Fibroblast of gingiva (primary cell): ENCODE measurements at regions not wholly inside any gene's neighbourhood (a gene's known extent, or its start where the extent isn't known, plus 50 kb on each side); places are given as distances from the start of the nearest gene placed in this dataset.

Experiments used
- DNase-seq: peaks from one replicate; pipeline ENCODE4 v3.0.0-alpha.2; 2011; ENCODE audit warnings: low read depth

GRCh38 chr5:74288448-74289108 lies 351.9 kb downstream of the ENC1 start:
- peak; percentile 80 for DNase-seq

GRCh38 chr5:74288038-74288437 lies 352.5 kb downstream of the ENC1 start:
- DNase-seq, result no peak

- no peak for DNase-seq
Observed at GRCh38 chr5:74286734-74287695, 353.5 kb downstream of the ENC1 start.

- no peak for DNase-seq
Observed at GRCh38 chr5:74285675-74286280, 354.8 kb downstream of the ENC1 start.

- no peak for DNase-seq
Observed at GRCh38 chr5:74282490-74282889, 358.0 kb downstream of the ENC1 start.

- no peak for DNase-seq
Observed at GRCh38 chr5:74281166-74281565, 359.4 kb downstream of the ENC1 start.

- no peak for DNase-seq
Observed at GRCh38 chr5:74280306-74280705, 360.2 kb downstream of the ENC1 start.

GRCh38 chr5:74279244-74279643 lies 361.3 kb downstream of the ENC1 start:
- DNase-seq, result no peak

- no peak for DNase-seq
Observed at GRCh38 chr5:74277418-74277817, 363.1 kb downstream of the ENC1 start.

- peak; percentile 82 for DNase-seq
Observed at GRCh38 chr5:74275171-74275992, 365.1 kb downstream of the ENC1 start.

- DNase-seq, result no peak
Observed at GRCh38 chr5:74274326-74274725, 366.2 kb downstream of the ENC1 start.

- no peak for DNase-seq
Observed at GRCh38 chr5:74272831-74273451, 367.6 kb downstream of the ENC1 start.

- peak; percentile 10 for DNase-seq
Observed at GRCh38 chr5:74272024-74272775, 368.3 kb downstream of the ENC1 start.

- DNase-seq, result no peak
Observed at GRCh38 chr5:74268297-74268696, 372.2 kb downstream of the ENC1 start.

- DNase-seq, result no peak
Observed at GRCh38 chr5:74266836-74267235, 373.7 kb downstream of the ENC1 start.

- no peak for DNase-seq
Observed at GRCh38 chr5:74266132-74266531, 374.4 kb downstream of the ENC1 start.

GRCh38 chr5:74262544-74263207 lies 377.9 kb downstream of the ENC1 start:
- DNase-seq, result no peak

GRCh38 chr5:74261866-74262265 lies 378.7 kb downstream of the ENC1 start:
- DNase-seq, result peak; percentile 62

- DNase-seq, result no peak
Observed at GRCh38 chr5:74261421-74261820, 379.1 kb downstream of the ENC1 start.

GRCh38 chr5:74259572-74259971 lies 381.0 kb downstream of the ENC1 start:
- DNase-seq, result no peak
